ENCODE measurements at regions not wholly inside any gene's neighbourhood (a gene's known extent, or its start where the extent isn't known, plus 50 kb on each side); places are given as distances from the start of the nearest gene placed in this dataset.
"Not testable (repeated sequence)": the region's sequence is repeated elsewhere in the genome, so short reads cannot be mapped to it uniquely, and the experiment has no call there.

DNA sequence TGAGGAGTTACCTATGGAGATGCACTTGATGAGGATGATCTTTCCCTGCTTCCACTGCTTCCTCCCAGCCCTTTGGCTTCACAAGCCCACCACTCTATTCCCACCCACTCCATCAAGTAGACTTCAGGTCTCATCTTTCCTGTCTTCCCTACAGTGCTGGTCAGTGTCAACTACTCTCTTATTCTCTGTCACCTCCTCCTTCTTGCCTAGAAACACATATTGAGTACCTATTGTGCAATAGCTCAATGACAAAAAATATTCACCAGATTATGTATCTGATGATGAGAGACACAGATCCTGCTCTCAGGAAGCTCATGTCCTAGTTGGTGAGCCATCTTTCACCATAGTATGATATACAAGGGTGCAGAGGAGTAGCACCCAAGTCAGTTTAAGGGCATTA, 82.2 kb upstream of the NFASC start:
- Histone ChIP-seq H3K79me2 (ENCODE audit: insufficient read depth, low read length) (no peaks in the 10 kb centered on the region), H3K27me3 (ENCODE audit: insufficient read depth, low read length) (peaks cover 37% of the 10 kb centered on the region), H3K36me3 (ENCODE audit: insufficient read depth, low read length) (no peaks in the 10 kb centered on the region), H3K4me3 (ENCODE audit: insufficient read depth, low read length) (no peak overlapping the region), H3K4me2 (ENCODE audit: insufficient read depth, low read length) (no peak overlapping the region), H3K27ac (ENCODE audit: low read depth, low read length) (no peak overlapping the region), H3K9me3 (ENCODE audit: low read depth, low read length) (no peaks in the 10 kb centered on the region), H2AFZ (ENCODE audit: low read length) (no peak overlapping the region), H4K20me1 (ENCODE audit: insufficient read depth, low read length) (no peaks in the 10 kb centered on the region), H3K4me1 (ENCODE audit: insufficient read depth, low read length) (no peaks in the 10 kb centered on the region)
- TF ChIP-seq, protein P1, sequence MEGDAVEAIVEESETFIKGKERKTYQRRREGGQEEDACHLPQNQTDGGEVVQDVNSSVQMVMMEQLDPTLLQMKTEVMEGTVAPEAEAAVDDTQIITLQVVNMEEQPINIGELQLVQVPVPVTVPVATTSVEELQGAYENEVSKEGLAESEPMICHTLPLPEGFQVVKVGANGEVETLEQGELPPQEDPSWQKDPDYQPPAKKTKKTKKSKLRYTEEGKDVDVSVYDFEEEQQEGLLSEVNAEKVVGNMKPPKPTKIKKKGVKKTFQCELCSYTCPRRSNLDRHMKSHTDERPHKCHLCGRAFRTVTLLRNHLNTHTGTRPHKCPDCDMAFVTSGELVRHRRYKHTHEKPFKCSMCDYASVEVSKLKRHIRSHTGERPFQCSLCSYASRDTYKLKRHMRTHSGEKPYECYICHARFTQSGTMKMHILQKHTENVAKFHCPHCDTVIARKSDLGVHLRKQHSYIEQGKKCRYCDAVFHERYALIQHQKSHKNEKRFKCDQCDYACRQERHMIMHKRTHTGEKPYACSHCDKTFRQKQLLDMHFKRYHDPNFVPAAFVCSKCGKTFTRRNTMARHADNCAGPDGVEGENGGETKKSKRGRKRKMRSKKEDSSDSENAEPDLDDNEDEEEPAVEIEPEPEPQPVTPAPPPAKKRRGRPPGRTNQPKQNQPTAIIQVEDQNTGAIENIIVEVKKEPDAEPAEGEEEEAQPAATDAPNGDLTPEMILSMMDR (IDR thresholded peaks at IDR 0.05; ENCODE audit: extremely low read depth, low read depth, low read length) = no peak
- DNase-seq (ENCODE audit: insufficient read length, low spot score, missing footprints) = peak; percentile 50

DNA sequence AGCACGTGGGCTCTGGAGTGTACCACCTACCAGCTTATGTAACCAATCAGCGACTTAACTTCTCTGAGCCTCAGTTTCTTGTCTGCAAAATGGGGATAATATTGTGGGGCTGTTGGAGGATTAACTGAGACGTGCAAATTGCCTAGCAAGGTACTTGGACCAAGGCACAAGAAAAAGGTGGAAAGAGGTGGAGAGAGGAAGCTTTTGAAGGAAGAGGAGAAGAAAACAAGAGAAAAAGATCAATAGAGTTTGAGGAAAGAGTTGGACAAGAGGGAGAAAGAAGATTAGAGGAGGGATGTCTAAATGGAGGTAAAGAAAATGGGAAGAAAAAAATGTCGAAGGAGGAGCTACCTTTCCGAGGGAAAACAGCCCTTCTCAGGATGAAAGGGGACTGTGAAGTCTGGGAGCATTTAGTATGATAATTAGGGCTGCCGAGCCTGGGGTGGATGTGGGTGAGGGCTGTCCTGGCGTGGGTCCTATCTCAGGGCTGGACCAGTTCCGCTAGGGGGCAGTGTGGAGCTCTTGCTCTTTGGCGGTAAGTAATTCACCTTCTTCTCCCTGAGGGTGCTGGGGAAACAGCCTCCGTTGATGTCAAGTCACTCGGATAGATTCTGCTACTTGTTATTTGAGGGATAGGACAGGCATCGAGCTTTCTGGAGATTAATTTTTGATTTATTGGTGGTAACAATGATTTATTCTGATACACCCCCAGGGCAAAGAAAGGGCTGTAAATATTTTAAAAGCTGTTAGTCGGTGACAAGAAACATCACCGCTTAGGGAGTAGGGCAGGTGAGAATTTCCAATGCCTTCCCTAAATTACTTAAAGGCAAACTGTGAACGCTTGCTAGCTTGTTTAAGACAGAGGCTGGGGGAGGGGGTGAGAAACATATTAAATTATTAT, 79.0 kb upstream of the NFASC start:
- no peaks in the 10 kb centered on the region for H3K9me3 ChIP-seq (ENCODE audit: low read depth, low read length)
- TF ChIP-seq, protein P1 (IDR thresholded peaks at IDR 0.05; ENCODE audit: extremely low read depth, low read depth, low read length) = peak; percentile 87
- no peaks in the 10 kb centered on the region for H3K36me3 ChIP-seq (ENCODE audit: insufficient read depth, low read length)
- no peaks in the 10 kb centered on the region for H4K20me1 ChIP-seq (ENCODE audit: insufficient read depth, low read length)
- H2AFZ ChIP-seq (ENCODE audit: low read length) = no peak overlapping the region
- H3K4me3 ChIP-seq (ENCODE audit: insufficient read depth, low read length) = no peak overlapping the region
- no peaks in the 10 kb centered on the region for H3K4me1 ChIP-seq (ENCODE audit: insufficient read depth, low read length)
- peaks cover 48% of the 10 kb centered on the region for H3K27me3 ChIP-seq (ENCODE audit: insufficient read depth, low read length)
- peak; percentile 83 for DNase-seq (ENCODE audit: insufficient read length, low spot score, missing footprints)
- H3K4me2 ChIP-seq (ENCODE audit: insufficient read depth, low read length) = no peak overlapping the region
- no peak overlapping the region for H3K27ac ChIP-seq (ENCODE audit: low read depth, low read length)
- no peaks in the 10 kb centered on the region for H3K79me2 ChIP-seq (ENCODE audit: insufficient read depth, low read length)

DNA sequence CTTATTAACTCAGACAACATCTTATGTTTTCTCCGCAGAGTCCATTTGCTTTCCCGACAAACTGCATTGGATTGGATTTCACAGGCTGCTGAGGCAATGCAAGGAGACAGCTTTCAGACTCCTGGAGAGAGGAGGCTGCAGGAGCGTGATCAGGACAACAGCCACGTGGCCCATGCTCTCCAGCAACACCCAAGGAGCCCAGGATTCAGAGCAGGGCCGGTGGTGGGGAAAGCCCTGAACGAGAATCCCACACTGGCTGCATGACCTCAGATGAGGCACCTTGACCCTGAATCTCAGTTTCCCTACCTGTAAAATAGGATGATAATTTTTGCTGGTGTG, 78.3 kb upstream of the NFASC start:
- no peaks in the 10 kb centered on the region for H3K4me1 ChIP-seq (ENCODE audit: insufficient read depth, low read length)
- H3K79me2 ChIP-seq (ENCODE audit: insufficient read depth, low read length) = no peaks in the 10 kb centered on the region
- no peak overlapping the region for H3K27ac ChIP-seq (ENCODE audit: low read depth, low read length)
- no peaks in the 10 kb centered on the region for H4K20me1 ChIP-seq (ENCODE audit: insufficient read depth, low read length)
- H3K4me3 ChIP-seq (ENCODE audit: insufficient read depth, low read length) = no peak overlapping the region
- H3K9me3 ChIP-seq (ENCODE audit: low read depth, low read length) = no peaks in the 10 kb centered on the region
- no peaks in the 10 kb centered on the region for H3K36me3 ChIP-seq (ENCODE audit: insufficient read depth, low read length)
- DNase-seq (ENCODE audit: insufficient read length, low spot score, missing footprints) = peak; percentile 35
- no peak overlapping the region for H2AFZ ChIP-seq (ENCODE audit: low read length)
- no peak overlapping the region for H3K4me2 ChIP-seq (ENCODE audit: insufficient read depth, low read length)
- H3K27me3 ChIP-seq (ENCODE audit: insufficient read depth, low read length) = peaks cover 48% of the 10 kb centered on the region
- TF ChIP-seq, protein P1 (IDR thresholded peaks at IDR 0.05; ENCODE audit: extremely low read depth, low read depth, low read length) = no peak

DNA sequence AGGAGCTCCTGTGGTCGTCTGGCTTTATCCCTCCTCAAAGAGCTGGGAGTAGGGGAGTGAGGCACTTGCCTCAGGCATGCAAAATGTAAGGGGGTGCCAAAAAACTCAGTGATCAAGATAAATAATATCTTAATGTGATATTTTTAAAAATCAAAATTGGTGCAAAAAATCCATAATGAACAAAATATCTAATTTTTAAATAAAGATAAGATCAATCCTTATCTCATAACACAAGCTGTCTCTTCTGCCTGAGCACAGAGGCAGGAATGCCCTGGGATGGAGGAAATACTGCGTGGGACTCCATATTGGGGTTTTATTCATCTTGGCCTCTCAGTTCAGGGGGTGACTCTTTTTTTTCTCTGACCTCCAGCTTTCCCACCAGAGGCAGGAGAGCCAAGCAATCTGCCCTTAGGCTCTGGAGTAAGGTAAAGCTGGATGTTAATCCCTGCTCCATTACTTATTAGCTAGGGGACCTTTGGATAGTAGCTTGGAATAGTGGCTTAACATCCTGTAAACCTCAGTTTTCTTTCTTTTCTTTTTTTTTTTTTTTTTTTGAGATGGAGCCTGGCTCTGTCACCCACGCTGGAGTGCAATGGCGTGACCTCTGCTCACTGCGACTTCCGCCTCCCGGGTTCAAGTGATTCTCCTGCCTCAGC, 77.3 kb upstream of the NFASC start:
- Histone ChIP-seq H3K4me3 (ENCODE audit: insufficient read depth, low read length) (no peak overlapping the region), H3K4me1 (ENCODE audit: insufficient read depth, low read length) (no peaks in the 10 kb centered on the region), H3K27ac (ENCODE audit: low read depth, low read length) (no peak overlapping the region), H3K4me2 (ENCODE audit: insufficient read depth, low read length) (no peak overlapping the region), H3K36me3 (ENCODE audit: insufficient read depth, low read length) (no peaks in the 10 kb centered on the region), H4K20me1 (ENCODE audit: insufficient read depth, low read length) (no peaks in the 10 kb centered on the region), H3K9me3 (ENCODE audit: low read depth, low read length) (no peaks in the 10 kb centered on the region), H3K79me2 (ENCODE audit: insufficient read depth, low read length) (no peaks in the 10 kb centered on the region), H3K27me3 (ENCODE audit: insufficient read depth, low read length) (peaks cover 49% of the 10 kb centered on the region), H2AFZ (ENCODE audit: low read length) (no peak overlapping the region)
- DNase-seq (ENCODE audit: insufficient read length, low spot score, missing footprints) = no peak
- TF ChIP-seq, protein P1 (IDR thresholded peaks at IDR 0.05; ENCODE audit: extremely low read depth, low read depth, low read length) = no peak

DNA sequence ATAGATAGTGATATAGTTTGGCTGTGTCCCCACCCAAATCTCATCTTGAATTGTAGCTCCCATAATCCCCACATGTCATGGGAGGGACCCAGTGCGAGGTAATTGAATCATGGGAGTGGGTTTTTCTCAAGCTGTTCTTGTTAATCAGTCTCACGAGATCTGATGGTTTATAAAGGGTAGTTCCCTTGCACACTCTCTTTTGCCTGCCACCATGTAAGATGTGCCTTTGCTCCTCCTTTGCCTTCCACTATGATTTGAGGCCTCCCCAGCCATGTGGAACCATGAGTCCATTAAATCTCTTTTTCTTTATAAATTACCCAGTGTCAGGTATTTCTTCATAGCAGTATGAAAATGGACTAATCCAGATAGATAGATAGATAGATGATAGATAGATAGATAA, 73.8 kb upstream of the NFASC start:
- not testable (repeated sequence) for DNase-seq (ENCODE audit: insufficient read length, low spot score, missing footprints); H3K36me3 ChIP-seq (ENCODE audit: insufficient read depth, low read length); H3K9me3 ChIP-seq (ENCODE audit: low read depth, low read length); H3K4me1 ChIP-seq (ENCODE audit: insufficient read depth, low read length); H3K4me2 ChIP-seq (ENCODE audit: insufficient read depth, low read length); H2AFZ ChIP-seq (ENCODE audit: low read length); H4K20me1 ChIP-seq (ENCODE audit: insufficient read depth, low read length); H3K79me2 ChIP-seq (ENCODE audit: insufficient read depth, low read length); H3K4me3 ChIP-seq (ENCODE audit: insufficient read depth, low read length); H3K27ac ChIP-seq (ENCODE audit: low read depth, low read length)
- H3K27me3 ChIP-seq (ENCODE audit: insufficient read depth, low read length) = peaks cover 60% of the 10 kb centered on the region

All from osteoblast (primary cell).